MM.1S (cell line): ENCODE measurements at regions not wholly inside any gene's neighbourhood (a gene's known extent, or its start where the extent isn't known, plus 50 kb on each side); places are given as distances from the start of the nearest gene placed in this dataset.

Experiments used
- DNase-seq: peaks from one replicate; pipeline ENCODE4 v3.0.0-alpha.2; 2015
- H2AFZ ChIP-seq: fragments of 300-600 bp; sonication (generic); 2 replicates; pipeline ENCODE4 v1.6.0; 2016; ENCODE audit warnings: antibody characterized with exemption, low read length
- H3F3A ChIP-seq: fragments of 300-600 bp; sonication (generic); 2 replicates; pipeline ENCODE4 v1.6.1; 2016; ENCODE audit warnings: mild to moderate bottlenecking, antibody characterized with exemption, low read length, moderate library complexity, mixed read lengths; ENCODE audit not compliant: insufficient read depth
- H3K27ac ChIP-seq: fragments of 300-600 bp; sonication (generic); 2 replicates; pipeline ENCODE4 v1.5.1; 2016; ENCODE audit warnings: mild to moderate bottlenecking, low read length
- H3K27me3 ChIP-seq: fragments of 300-600 bp; sonication (generic); replicated peaks from 2 replicates; pipeline ENCODE4 v1.6.0; 2016; ENCODE audit warnings: low read length; ENCODE audit not compliant: insufficient read depth
- H3K36me3 ChIP-seq: fragments of 300-600 bp; sonication (generic); replicated peaks from 2 replicates; pipeline ENCODE4 v1.6.1; 2016; ENCODE audit warnings: mild to moderate bottlenecking, low read length, mixed read lengths; ENCODE audit not compliant: insufficient read depth
- H3K4me1 ChIP-seq: fragments of 300-600 bp; sonication (generic); 2 replicates; pipeline ENCODE4 v1.6.1; 2016; ENCODE audit warnings: low read length, mixed read lengths
- H3K4me2 ChIP-seq: fragments of 300-600 bp; sonication (generic); 2 replicates; pipeline ENCODE4 v1.6.0; 2016; ENCODE audit warnings: low read depth, low read length
- H3K4me3 ChIP-seq: fragments of 300-600 bp; sonication (generic); 2 replicates; pipeline ENCODE4 v1.5.1; 2016; ENCODE audit warnings: low read length, mixed read lengths
- H3K79me2 ChIP-seq: fragments of 300-600 bp; sonication (generic); 2 replicates; pipeline ENCODE4 v1.6.1; 2016; ENCODE audit warnings: mixed run types, low read length, mixed read lengths
- H3K9ac ChIP-seq: fragments of 300-600 bp; sonication (generic); 2 replicates; pipeline ENCODE4 v1.6.1; 2016; ENCODE audit warnings: low read length, mixed read lengths
- H3K9me2 ChIP-seq: fragments of 300-600 bp; sonication (generic); replicated peaks from 2 replicates; pipeline ENCODE4 v1.6.1; 2016; ENCODE audit warnings: mild to moderate bottlenecking, low read length, mixed read lengths; ENCODE audit not compliant: insufficient read depth
- H3K9me3 ChIP-seq: fragments of 300-600 bp; sonication (generic); replicated peaks from 2 replicates; pipeline ENCODE4 v1.6.1; 2016; ENCODE audit warnings: mild to moderate bottlenecking, low read length, mixed read lengths; ENCODE audit not compliant: insufficient read depth
- H4K20me1 ChIP-seq: fragments of 300-600 bp; sonication (generic); 2 replicates; pipeline ENCODE4 v1.6.1; 2016; ENCODE audit warnings: mild to moderate bottlenecking, low read length, moderate library complexity, mixed read lengths; ENCODE audit not compliant: insufficient read depth
- CTCF ChIP-seq: fragments of 300-600 bp; sonication (generic); IDR thresholded peaks from 2 replicates; pipeline ENCODE4 v1.5.1; 2016; ENCODE audit warnings: antibody characterized with exemption, low read length, mixed read lengths
- EZH2 ChIP-seq: fragments of 300-600 bp; sonication (generic); optimal IDR thresholded peaks from 2 replicates; pipeline ENCODE3; 2017; ENCODE audit warnings: low read depth, mild to moderate bottlenecking, antibody characterized with exemption, low read length, mixed read lengths
- EZH2phosphoT487 ChIP-seq: fragments of 300-600 bp; sonication (generic); IDR thresholded peaks from 2 replicates; pipeline ENCODE4 v1.6.1; 2018; ENCODE audit warnings: antibody characterized with exemption, low read length

- H3K27ac ChIP-seq: no peak overlapping the region
Measured at GRCh38 chr4:128707864-128708263, 101.6 kb upstream of the JADE1 start.

GRCh38 chr4:128703948-128704347 lies 105.6 kb upstream of the JADE1 start:
- no peaks in the 10 kb centered on the region for H3K4me1 ChIP-seq
- TF ChIP-seq EZH2 (no peak), CTCF (no peak), EZH2phosphoT487 (no peak)
- no peaks in the 10 kb centered on the region for H3F3A ChIP-seq
- no peak overlapping the region for H3K4me3 ChIP-seq
- H3K9me3 ChIP-seq: no peaks in the 10 kb centered on the region
- H3K9me2 ChIP-seq: no peaks in the 10 kb centered on the region
- no peaks in the 10 kb centered on the region for H3K79me2 ChIP-seq
- H3K27me3 ChIP-seq: no peaks in the 10 kb centered on the region
- H2AFZ ChIP-seq: no peak overlapping the region
- no peaks in the 10 kb centered on the region for H3K36me3 ChIP-seq
- no peaks in the 10 kb centered on the region for H4K20me1 ChIP-seq
- H3K4me2 ChIP-seq: no peak overlapping the region
- no peak for DNase-seq
- H3K27ac ChIP-seq: no peak overlapping the region
- H3K9ac ChIP-seq: no peak overlapping the region

More at GRCh38 chr4:128707864-128708263, 101.6 kb upstream of the JADE1 start:
- Histone ChIP-seq H3K9me2 (no peaks in the 10 kb centered on the region), H3K4me3 (no peak overlapping the region), H3K4me2 (no peak overlapping the region), H4K20me1 (no peaks in the 10 kb centered on the region), H3K27me3 (no peaks in the 10 kb centered on the region), H3F3A (no peaks in the 10 kb centered on the region), H3K4me1 (no peaks in the 10 kb centered on the region), H2AFZ (no peak overlapping the region), H3K79me2 (no peaks in the 10 kb centered on the region), H3K9ac (no peak overlapping the region), H3K36me3 (no peaks in the 10 kb centered on the region), H3K9me3 (no peaks in the 10 kb centered on the region)
- TF ChIP-seq CTCF (no peak), EZH2 (no peak), EZH2phosphoT487 (no peak)
- DNase-seq: no peak

- Histone ChIP-seq H3K4me3 (no peak overlapping the region), H3K9me2 (no peaks in the 10 kb centered on the region)
- DNase-seq: no peak
Measured at GRCh38 chr4:128700659-128701350, 108.7 kb upstream of the JADE1 start.

More at GRCh38 chr4:128700659-128701350, 108.7 kb upstream of the JADE1 start:
- H3K4me2 ChIP-seq: no peak overlapping the region
- H3K27ac ChIP-seq: no peak overlapping the region
- TF ChIP-seq EZH2phosphoT487: no peak
- TF ChIP-seq CTCF: no peak
- TF ChIP-seq EZH2: no peak
- no peaks in the 10 kb centered on the region for H4K20me1 ChIP-seq
- no peaks in the 10 kb centered on the region for H3F3A ChIP-seq
- H3K9me3 ChIP-seq: no peaks in the 10 kb centered on the region
- H3K79me2 ChIP-seq: no peaks in the 10 kb centered on the region
- H3K4me1 ChIP-seq: no peaks in the 10 kb centered on the region
- no peak overlapping the region for H3K9ac ChIP-seq
- no peaks in the 10 kb centered on the region for H3K27me3 ChIP-seq
- no peaks in the 10 kb centered on the region for H3K36me3 ChIP-seq
- H2AFZ ChIP-seq: no peak overlapping the region
